ENCODE measurements at regions not wholly inside any gene's neighbourhood (a gene's known extent, or its start where the extent isn't known, plus 50 kb on each side); places are given as distances from the start of the nearest gene placed in this dataset.

- H3K36me3 Mint-ChIP-seq, result no peaks in the 10 kb centered on the region
- no peak for TF ChIP-seq CTCF (conservative IDR thresholded peaks at IDR 0.05)
- no peak for DNase-seq (ENCODE audit: extremely low spot score, unreplicated experiment)
- no peak overlapping the region for H3K27ac Mint-ChIP-seq
- peaks cover 6% of the 10 kb centered on the region for H3K4me1 Mint-ChIP-seq (ENCODE audit: unreplicated experiment)
- H3K27me3 Mint-ChIP-seq, result peaks cover 30% of the 10 kb centered on the region
- no peak overlapping the region for H3K4me3 Mint-ChIP-seq
- no peaks in the 10 kb centered on the region for H3K9me3 Mint-ChIP-seq
These were observed 106.2 kb upstream of the PRR20G start for GRCh38 chr3:127394031-127394430.

- Mint-ChIP-seq H3K27ac (no peak overlapping the region), H3K27me3 (peaks cover 30% of the 10 kb centered on the region), H3K36me3 (no peaks in the 10 kb centered on the region), H3K9me3 (no peaks in the 10 kb centered on the region), H3K4me3 (no peak overlapping the region), H3K4me1 (ENCODE audit: unreplicated experiment) (peaks cover 6% of the 10 kb centered on the region)
- TF ChIP-seq CTCF (conservative IDR thresholded peaks at IDR 0.05), result no peak
- no peak for DNase-seq (ENCODE audit: extremely low spot score, unreplicated experiment)
These were observed 105.4 kb upstream of the PRR20G start for GRCh38 chr3:127393131-127393820.

- no peak overlapping the region for H3K4me3 Mint-ChIP-seq
- no peak for DNase-seq (ENCODE audit: extremely low spot score, unreplicated experiment)
- no peaks in the 10 kb centered on the region for H3K9me3 Mint-ChIP-seq
- peaks cover 6% of the 10 kb centered on the region for H3K4me1 Mint-ChIP-seq (ENCODE audit: unreplicated experiment)
- H3K36me3 Mint-ChIP-seq, result no peaks in the 10 kb centered on the region
- H3K27ac Mint-ChIP-seq, result no peak overlapping the region
- no peak for TF ChIP-seq CTCF (conservative IDR thresholded peaks at IDR 0.05)
- H3K27me3 Mint-ChIP-seq, result peaks cover 27% of the 10 kb centered on the region
These were observed 104.3 kb upstream of the PRR20G start for GRCh38 chr3:127392156-127392490.

- Mint-ChIP-seq H3K4me1 (ENCODE audit: unreplicated experiment) (peaks cover 6% of the 10 kb centered on the region), H3K27me3 (peaks cover 24% of the 10 kb centered on the region), H3K4me3 (no peak overlapping the region), H3K9me3 (no peaks in the 10 kb centered on the region), H3K27ac (no peak overlapping the region), H3K36me3 (no peaks in the 10 kb centered on the region)
- no peak for DNase-seq (ENCODE audit: extremely low spot score, unreplicated experiment)
- TF ChIP-seq CTCF (conservative IDR thresholded peaks at IDR 0.05), result no peak
These were observed 103.8 kb upstream of the PRR20G start for GRCh38 chr3:127391436-127392155.

- H3K27me3 Mint-ChIP-seq, result peaks cover 17% of the 10 kb centered on the region
- no peaks in the 10 kb centered on the region for H3K4me1 Mint-ChIP-seq (ENCODE audit: unreplicated experiment)
- H3K4me3 Mint-ChIP-seq, result no peak overlapping the region
- no peaks in the 10 kb centered on the region for H3K9me3 Mint-ChIP-seq
- no peak for TF ChIP-seq CTCF (conservative IDR thresholded peaks at IDR 0.05)
- no peaks in the 10 kb centered on the region for H3K36me3 Mint-ChIP-seq
- no peak for DNase-seq (ENCODE audit: extremely low spot score, unreplicated experiment)
- H3K27ac Mint-ChIP-seq, result no peak overlapping the region
These were observed 102.6 kb upstream of the PRR20G start for GRCh38 chr3:127390365-127391025.
